GM18517 (cell line): ENCODE measurements at regions not wholly inside any gene's neighbourhood (a gene's known extent, or its start where the extent isn't known, plus 50 kb on each side); places are given as distances from the start of the nearest gene placed in this dataset.

Experiments
- ATAC-seq: cut with Tn5 transposase; IDR thresholded peaks from one replicate; pipeline ENCODE4 v1.9.1; 2021; ENCODE audit warnings: mild to moderate bottlenecking, moderate library complexity; ENCODE audit not compliant: unreplicated experiment

- peak; percentile 65 for ATAC-seq
Observed at GRCh38 chr3:152051501-152052404, 178.3 kb downstream of the SUCNR1 start.

- no peak for ATAC-seq
Observed at GRCh38 chr3:152053866-152054265, 180.4 kb downstream of the SUCNR1 start.

- peak; percentile 56 for ATAC-seq
Observed at GRCh38 chr3:152054315-152054714, 180.9 kb downstream of the SUCNR1 start.

- no peak for ATAC-seq
Observed at GRCh38 chr3:152056073-152056472, 182.6 kb downstream of the SUCNR1 start.

- no peak for ATAC-seq
Observed at GRCh38 chr3:152056481-152056880, 183.0 kb downstream of the SUCNR1 start.

- ATAC-seq: no peak
Observed at GRCh38 chr3:152056987-152057386, 183.5 kb downstream of the SUCNR1 start.

- ATAC-seq: no peak
Observed at GRCh38 chr3:152058856-152059255, 185.4 kb downstream of the SUCNR1 start.

GRCh38 chr3:152060701-152061100 lies 187.3 kb downstream of the SUCNR1 start:
- no peak for ATAC-seq

- ATAC-seq: no peak
Observed at GRCh38 chr3:152061296-152061695, 187.9 kb downstream of the SUCNR1 start.

GRCh38 chr3:152069871-152070270 lies 196.4 kb downstream of the SUCNR1 start:
- ATAC-seq: no peak

- ATAC-seq: no peak
Observed at GRCh38 chr3:152071315-152071714, 197.4 kb upstream of the MBNL1 start.

- no peak for ATAC-seq
Observed at GRCh38 chr3:152071924-152072323, 196.8 kb upstream of the MBNL1 start.

- no peak for ATAC-seq
Observed at GRCh38 chr3:152073267-152073666, 195.5 kb upstream of the MBNL1 start.

- no peak for ATAC-seq
Observed at GRCh38 chr3:152076148-152076547, 192.6 kb upstream of the MBNL1 start.

- no peak for ATAC-seq
Observed at GRCh38 chr3:152079980-152080379, 188.7 kb upstream of the MBNL1 start.

- no peak for ATAC-seq
Observed at GRCh38 chr3:152083135-152083534, 185.6 kb upstream of the MBNL1 start.

GRCh38 chr3:152084441-152085158 lies 184.1 kb upstream of the MBNL1 start:
- ATAC-seq: no peak

GRCh38 chr3:152087153-152087552 lies 181.6 kb upstream of the MBNL1 start:
- ATAC-seq: no peak

- ATAC-seq: no peak
Observed at GRCh38 chr3:152089528-152089927, 179.2 kb upstream of the MBNL1 start.

- no peak for ATAC-seq
Observed at GRCh38 chr3:152091725-152092124, 177.0 kb upstream of the MBNL1 start.

- no peak for ATAC-seq
Observed at GRCh38 chr3:152093901-152094300, 174.8 kb upstream of the MBNL1 start.

GRCh38 chr3:152094406-152094805 lies 174.3 kb upstream of the MBNL1 start:
- ATAC-seq: no peak
